Fibroblast of gingiva (primary cell): ENCODE measurements at regions not wholly inside any gene's neighbourhood (a gene's known extent, or its start where the extent isn't known, plus 50 kb on each side); places are given as distances from the start of the nearest gene placed in this dataset.

Experiments
- DNase-seq: peaks from one replicate; pipeline ENCODE4 v3.0.0-alpha.2; 2011; ENCODE audit warnings: low read depth

DNA sequence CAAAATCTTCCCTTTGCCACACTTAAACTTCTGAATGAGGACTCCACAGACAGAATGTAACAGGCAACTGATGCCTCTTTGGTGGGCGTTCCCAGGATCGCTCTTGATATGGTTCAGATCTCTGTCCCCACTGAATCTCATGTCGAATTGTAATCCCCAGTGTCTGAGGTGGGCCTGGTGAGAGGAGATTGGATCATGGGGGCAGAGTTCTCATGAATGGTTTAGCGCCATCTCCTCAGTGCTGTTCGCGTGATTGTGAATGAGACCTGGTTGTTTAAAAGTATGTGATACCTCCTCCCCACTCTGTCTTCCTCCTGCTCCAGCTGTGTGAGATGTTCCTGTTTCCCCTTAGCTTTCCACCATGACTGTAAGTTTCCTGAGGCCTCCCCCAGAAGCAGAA, 111.1 kb upstream of the SLC66A3 start:
- no peak for DNase-seq

DNA sequence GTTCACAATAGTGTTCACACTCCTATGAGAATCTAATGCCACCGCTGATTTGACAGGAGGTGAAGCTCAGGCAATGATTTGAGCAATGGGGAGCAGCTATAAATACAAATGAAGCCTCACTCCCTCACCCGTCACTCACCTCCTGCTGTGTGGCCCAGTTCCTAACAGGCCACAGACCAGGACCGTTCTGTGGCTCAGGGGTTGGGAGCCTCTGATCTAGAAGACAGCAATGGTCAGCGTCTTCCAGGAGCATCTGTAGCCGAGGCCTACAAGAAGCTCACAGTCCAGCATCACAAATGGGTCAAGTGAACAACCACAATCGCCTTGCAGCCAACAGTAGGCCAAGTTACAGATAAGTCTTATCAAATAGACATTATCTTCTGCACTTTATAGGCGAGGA, 110.0 kb upstream of the SLC66A3 start:
- DNase-seq: no peak

DNA sequence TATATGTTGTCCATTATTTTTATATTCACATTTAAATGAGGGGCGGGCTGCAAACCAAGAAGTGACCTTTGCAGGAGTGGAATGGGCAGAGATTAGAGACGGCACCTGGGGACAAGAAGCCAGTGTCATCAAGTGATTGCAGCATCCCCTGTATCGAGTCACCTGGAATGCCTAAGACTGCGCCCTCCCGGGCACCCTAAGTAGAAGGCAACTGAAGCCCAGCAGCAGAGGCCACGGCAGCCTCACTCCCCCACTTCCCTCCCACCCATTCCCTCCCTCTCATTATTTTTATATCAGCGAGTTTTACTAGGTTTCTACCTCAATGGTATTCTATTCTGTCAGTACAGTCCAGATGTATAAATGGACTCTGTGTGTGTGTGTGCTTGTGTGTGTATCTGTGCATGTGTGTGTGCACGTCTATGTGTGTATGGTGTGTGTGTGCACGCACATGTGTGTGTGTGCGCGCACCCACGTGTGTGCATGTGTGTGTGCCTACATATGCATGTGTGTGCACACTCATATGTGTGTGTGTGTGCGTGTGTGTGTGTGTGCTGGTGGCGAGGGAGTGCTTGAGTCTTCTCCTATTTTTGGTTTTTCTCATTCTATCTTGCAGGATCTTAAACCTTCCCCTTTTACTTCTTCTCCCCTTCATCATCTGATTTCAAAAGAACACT, 106.8 kb upstream of the SLC66A3 start:
- no peak for DNase-seq

DNA sequence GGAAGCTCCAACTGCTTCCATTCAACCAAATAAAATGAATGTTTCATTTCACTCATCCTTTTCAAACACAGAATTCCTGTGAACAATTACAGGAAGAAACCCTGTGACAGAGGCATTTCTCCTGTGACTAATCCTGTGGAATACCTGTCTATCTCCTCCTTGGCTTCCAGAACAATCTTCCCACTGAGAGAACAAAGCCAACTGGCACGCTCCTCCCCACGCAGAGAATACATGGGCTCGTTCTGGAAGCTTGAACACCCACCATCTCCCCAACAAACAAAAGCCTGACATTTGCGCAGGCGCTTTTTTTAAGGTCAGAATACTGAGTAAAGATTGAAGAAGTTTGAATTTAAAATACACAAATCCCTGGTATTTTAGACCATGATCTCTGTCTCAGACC, 104.7 kb upstream of the SLC66A3 start:
- no peak for DNase-seq

DNA sequence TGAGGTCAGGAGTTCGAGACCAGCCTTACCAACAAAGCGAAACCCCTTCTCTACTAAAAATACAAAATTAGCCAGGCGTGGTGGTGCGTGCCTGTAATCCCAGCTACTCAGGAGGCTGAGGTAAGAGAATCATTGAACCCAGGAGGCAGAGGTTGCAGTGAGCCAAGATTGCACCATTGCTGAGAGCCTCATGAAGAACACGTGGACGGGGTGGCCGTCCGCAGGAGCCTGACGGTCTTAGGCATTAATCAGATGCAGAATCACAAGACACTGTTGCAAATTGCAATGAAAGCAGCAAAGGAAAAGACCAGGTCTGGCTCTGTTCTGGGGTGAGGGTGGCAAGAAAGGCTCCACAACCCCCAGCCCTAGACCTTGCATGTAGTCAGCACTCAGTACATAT, 104.0 kb upstream of the SLC66A3 start:
- no peak for DNase-seq

DNA sequence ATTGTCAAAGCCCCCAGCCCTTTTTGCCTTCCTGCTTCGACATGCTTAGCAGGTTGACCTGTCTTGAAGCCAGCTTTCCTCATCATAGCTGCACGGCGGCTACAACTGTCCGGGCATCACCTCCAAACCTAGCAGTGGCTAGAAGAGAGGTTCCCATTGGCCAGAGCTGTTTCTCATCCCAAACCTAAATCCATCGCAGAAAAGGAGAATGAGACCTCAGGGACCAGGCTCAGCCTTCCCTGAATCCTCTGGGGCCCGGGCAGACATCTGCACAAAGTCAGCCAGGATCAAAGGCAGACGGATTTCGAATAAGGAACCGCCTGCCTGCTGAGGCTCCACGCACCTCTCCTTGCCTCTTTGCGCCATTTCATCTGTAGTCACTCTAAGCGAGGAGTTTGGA, 101.7 kb upstream of the SLC66A3 start:
- no peak for DNase-seq

DNA sequence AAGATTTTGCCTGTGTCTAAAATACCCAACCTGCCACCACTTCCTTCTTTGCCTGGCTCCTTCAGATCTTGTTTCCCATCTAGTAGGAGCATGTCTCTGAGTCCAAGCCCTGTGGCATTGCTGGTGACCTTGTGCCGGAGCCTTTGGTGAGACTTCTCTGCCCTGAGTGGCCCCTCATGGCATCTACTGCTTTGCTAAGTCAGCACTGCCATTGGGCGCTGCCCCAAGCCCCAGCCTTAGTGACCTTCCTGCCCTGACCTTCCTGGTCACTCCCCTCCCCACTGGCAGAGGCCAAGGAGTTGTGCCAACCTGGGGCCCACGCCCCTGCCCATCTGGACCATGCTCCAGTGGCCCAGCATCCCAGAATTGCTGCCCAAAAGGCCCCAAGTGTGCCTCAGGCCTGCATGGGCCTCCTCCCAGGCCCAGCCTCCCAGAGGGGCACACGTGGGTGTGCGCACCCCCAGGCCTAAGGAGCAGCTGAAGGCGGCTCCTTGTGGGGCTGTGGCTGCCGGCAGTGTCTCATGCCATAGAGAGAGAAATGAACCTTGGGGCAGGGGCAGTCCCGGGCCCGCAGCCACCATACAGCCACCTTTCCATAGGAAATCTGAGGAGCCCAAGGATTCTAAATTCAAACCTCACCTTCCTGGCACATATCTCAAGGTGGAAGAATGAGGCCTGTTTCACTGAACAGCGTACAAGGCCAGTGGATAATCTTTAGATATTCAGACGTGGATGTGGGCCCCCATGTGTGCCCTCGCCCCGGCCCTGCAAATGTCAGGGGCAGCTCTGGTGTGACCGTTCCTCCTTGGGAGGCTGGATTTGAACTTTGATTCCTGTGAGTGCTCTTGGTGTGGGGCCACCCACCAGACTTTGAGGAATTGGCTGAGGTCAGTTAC, 100.2 kb upstream of the SLC66A3 start:
- DNase-seq: no peak

DNA sequence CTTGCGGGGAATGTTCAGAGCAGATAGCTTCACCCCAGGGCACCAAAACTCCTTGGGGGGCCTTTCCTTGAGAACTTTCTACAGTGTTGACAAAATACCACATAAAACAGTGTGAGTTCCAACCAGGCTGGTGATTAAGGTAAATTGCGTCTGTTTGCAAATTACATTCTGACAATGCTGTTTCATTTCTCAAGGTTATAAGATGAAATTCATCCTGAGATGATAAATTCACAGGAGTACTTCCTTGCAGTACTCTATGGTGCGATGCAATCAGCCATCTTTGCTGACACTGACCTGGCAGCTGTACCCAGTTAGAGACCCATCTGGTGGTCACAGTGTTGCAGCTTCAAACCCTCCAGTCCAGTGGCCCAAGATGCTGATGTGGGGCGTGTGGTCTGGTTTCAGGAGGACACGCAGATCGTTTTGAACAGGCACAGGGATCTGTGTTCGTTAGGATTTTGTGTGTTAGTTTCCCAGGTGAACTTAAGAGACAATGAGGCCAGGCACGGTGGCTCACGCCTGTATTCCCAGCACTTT, 99.5 kb upstream of the SLC66A3 start:
- DNase-seq: no peak

DNA sequence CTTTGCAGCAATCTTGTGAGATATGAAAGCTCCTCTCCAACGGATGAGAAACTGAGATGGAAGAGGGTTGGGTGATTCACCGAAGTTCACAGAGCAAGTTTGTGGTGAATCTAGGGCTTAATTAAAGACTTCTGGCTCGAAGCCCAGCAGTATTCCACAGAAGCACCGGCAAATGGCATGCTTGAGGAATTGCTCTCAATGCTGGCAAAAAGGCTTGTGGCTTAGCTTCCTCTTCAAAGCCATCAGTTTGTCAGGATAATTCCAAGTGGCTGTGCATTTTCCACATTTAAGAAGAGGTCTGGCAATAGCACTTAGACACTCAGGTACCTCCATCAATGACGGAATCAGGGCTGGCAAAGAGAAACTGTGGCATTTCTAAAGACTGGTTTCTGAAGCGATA, 98.7 kb upstream of the SLC66A3 start:
- peak; percentile 25 for DNase-seq

DNA sequence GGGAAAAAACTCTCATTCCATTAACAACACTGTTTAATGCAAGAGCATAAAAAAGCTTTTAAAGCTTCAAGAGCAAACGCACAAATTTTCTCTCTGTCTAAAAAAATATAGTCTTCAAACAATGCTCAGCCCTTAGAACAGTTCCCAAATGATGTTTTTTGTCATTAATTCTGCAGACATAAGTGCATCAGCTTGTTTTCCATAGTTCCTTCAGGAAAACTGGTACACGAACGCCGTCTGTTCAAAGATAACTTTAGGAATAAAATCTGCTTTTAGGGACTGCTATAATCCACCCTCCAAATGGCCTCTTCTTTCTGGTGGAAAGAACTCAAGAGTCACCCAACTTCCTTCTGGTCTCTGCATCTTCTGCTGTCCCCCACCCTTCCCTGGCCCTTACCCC, 98.2 kb upstream of the SLC66A3 start:
- DNase-seq: no peak

DNA sequence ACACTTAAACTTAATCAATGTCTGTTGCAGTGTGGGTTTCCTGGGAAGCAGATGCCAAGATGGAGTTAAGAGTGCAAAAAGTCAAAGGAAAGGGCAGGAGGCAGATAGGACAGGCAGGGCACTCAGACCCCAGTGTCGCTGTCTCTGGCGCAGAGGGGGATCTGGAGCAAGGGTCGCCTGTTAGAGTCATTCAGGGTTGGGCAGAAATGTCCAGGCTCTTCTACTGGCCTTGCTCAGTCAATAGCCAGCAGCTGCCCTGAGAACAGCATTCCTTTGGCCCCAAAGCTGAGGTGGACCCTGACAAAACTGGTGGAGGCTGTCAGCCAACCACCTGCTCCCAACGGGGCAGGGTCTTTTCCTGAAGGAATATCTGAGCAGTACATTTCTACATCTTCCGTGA, 97.1 kb upstream of the SLC66A3 start:
- DNase-seq: no peak

DNA sequence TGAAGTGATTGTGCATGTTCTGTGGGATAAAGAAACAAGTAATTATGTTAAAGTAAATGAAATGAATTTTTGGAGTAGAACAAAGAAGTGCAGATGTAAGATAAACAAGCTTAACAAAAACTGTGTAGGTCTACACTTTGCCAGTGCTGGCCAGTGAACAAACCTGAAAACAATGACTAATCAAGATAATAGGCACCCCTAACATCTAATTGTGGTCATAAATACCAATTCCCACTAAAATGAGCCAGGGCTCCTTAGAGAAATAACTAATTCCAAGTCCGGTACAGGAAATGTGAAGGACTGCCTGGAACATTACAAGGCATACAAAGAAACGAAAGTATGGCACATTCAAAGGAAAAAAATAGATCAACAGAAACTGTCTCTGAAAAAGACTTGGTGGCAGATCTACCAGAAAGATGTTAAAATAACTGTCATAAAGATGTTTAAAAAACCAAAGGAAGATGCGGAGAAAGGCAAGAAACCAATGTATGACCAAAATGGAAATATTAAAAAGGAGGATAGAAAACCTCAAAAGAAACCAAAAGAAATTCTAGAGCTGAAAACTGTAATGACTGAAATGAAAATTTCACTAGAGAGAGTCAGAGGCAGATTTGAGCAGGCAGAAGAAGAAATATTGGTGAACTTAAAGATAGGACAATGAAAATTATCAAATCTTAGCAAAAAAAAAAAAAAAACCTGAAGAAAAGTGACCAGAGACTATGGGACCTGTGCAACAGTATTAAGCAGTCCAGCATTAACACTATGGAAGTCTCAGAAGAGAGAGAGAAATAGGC, 94.7 kb upstream of the SLC66A3 start:
- DNase-seq: no peak

DNA sequence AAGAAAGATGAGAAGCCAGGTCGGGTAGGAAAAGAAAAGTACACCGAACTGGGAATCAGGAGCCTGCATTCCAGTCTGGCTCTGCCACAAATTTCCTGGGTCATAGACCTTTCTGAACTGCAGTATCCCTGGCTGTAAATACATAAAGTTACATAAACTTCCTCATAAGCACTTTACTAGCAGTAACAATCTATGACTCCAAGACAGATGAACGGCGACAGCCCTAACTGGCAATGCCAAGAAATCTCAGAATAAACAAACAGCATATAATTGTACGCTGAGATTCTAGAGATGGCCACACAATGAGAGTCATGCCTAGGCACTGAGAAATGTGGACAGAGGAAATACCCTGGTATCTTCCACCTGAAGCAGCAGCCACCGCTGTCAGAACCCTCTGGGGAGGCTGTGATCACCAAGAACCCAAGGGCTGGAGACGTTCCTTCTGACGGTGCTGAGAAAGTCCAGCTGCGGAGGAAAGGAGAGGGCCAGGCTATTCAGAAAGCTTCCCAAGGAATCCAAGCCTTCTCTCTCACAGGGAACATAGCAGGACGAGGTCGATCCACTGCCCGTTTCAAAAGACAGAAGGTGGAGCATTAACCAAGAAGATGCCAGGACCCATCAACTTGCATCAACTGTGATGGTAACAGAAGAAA, 89.3 kb upstream of the SLC66A3 start:
- no peak for DNase-seq

DNA sequence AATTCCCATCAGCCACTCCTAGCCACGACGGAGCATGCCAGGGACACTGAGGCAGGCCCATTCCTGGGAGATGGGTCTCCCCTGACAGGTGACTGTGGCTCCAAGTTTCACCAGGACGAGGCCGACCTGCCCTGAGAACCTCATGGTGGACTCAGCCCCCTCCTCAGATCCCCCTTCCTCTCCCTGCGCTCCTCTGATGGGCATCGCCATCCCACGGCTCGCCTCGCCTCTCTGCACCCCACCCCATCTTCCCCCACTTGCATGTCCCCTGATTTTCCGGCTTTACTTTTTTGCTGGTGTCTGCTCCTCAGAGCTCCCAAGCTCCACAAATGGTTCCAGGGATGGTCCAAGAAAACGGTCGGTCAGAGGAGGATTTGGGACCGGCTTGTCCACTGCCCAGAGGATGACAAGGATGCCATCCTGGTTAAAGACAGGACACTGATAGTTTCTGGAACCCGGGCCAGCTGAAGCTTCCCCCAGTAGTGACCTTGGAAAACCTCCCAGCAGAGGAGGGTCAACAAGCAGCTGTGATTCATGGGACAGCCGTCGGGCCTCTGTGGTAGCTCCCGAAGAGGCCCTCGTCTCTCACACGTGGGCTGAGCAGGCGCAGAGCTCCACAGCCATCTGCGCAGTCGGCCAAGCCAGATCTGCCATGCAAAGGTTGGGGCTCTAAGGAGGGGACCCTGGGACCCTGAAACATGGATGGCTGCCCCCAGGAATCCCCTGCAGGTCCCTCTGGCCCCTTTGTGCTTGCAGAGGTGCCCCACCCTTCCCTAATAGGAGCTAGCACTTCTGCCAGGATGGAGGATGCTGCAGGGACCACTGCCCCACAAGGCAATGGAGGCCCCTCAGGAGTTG, 87.8 kb upstream of the SLC66A3 start:
- DNase-seq: no peak

DNA sequence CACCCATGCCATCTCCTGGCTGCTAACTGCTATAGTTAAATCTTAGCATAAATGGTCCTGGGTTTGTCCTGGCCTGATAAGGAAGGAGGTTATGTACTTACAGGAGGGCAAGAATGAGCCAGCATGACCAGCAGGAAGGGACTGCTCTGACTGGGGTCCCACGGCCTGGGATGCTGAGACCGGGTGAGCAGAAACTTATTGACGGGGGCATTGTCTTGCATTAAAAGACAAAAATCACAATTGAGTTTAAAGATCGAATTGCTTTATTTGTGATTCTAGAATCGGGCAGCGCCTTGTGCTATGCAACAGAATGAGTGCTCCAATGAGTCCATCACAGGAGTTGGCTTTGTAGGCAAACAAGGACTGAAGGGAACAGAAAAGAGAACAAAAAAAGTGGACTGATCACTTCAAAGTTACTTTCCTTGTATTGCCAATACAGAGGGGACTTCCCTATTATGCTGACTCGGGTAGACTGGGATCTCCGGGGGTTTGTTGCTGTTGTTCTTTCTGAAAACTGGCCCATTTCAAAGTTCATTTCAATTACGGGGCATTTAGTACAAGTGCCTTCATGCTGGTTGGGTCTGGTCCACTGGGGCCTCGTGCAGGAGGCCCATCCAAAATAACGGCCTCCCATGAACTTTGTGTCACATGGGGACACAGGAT, 87.1 kb upstream of the SLC66A3 start:
- DNase-seq: no peak

DNA sequence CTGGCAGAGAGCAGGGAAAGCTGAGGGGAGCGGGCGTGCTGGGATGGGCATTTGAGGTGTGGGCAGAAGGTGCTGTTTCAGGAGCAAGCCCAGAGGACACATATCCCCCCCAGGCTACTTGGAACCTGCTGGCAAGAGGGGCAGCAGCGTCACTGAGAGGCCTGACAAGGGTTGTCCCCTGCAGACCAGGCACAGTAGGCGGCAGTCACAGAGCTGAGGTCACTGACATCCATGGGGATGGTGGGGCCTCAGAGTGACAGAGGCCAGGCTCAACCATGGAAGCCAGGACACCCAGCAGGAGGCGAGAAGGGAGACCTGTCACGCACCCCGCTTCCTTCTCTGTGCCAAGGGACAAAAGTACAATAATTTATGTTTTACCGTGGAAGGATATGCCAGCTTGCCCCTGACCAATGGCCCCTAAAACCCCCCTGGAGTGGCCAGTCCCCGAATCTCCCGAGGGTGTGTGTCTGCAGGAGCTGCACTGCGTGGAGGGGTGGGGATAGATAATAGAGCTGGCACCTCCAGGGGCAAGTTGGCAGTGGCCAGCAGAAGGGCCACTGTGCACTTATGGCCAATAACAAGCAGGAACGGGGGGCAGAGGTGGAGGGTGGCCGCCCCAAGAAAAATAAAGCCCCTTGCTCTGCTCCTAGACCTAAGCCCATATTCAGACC, 86.3 kb upstream of the SLC66A3 start:
- no peak for DNase-seq

DNA sequence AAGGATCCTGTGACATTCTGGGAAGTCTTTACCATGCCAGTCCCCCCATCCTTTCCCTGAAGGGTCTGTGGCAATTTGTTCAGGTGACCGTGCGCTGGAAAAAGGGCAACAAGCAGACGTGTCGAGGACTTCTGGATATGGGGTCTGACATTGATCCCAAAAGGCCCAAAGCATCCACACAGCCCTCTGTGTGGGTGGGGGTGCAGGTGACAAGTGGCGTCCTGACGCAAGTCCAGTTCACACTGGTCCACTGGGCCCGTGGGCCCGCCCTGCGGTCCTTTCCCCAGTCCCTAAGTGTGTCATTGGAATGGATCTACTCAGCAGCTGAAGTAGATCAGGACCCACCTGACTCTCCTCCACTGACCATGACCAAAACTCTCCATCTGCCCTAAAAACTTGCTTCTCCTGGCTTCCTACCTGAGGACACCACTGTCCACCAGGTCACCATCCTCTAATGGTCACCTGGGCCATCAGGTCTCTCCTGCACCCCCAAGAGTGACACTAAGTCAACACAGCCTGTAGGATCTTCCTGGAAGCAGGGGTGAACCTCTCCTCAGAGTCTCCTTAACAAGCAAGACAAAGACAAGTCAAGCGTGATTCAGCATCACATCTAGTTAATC, 85.6 kb upstream of the SLC66A3 start:
- DNase-seq: no peak

DNA sequence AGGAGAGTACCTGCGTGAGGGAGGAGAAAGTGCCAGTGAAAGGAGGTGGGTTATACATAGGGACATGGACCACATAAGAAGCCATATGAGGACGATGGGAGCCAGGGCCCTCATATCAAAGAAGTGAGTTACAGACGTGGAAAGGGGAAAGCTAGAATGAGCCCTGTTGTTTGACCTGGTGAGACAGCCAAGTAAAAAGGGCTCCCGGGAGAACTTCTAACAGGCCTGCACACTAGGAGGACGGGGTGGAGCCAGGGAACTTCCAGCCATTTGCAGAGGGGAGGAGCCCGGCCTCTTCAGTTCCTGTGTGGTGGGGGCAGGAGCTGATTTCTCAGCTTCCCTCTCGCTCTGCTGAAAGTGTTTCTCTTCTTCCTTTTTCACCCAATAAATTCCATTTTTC, 84.1 kb upstream of the SLC66A3 start:
- DNase-seq: no peak

DNA sequence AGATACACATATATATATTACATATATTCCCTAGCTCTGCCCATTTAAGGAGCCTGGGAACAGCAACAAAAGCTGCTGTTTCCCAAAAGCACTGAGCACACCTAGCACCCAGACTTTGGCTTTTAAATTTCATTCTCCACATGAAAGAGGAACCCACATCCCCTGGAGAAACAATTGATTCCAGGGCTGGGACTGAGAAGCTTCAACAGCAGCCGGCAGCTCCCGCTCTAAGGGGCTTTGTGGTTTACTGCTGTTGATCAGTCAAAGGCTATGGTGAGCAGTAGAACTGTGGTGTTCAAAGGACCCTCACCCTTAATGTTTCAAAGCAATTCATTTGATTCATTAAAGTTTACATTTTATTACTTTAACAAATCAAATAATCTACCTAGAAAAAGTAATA, 83.3 kb upstream of the SLC66A3 start:
- DNase-seq: no peak

DNA sequence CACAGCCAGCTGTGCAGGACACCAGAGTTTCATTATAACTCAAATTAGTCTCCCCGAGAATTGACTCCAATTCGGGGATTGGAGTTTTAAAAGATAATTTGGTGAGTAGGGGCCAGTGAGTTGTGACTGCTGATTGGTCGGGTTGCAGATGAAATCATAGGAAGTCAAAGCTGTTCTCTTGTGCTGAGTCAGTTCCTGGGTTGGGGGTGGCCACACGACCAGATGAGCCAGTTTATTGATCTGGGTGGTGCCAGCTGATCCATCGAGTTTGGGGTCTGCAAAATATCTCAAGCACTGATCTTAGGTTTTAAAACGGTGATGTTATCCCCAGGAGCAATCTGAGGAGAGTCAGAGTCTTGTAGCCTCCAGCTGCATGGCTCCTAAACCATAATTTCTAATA, 82.7 kb upstream of the SLC66A3 start:
- DNase-seq: no peak
